Tibial artery (tissue), 4 donors: ENCODE measurements at regions not wholly inside any gene's neighbourhood (a gene's known extent, or its start where the extent isn't known, plus 50 kb on each side); places are given as distances from the start of the nearest gene placed in this dataset.

ENCODE experiments used
- DNase-seq, 2 donors: peaks; one replicate each; pipeline ENCODE4 v3.0.0-alpha.2; 2019
- H3K27ac ChIP-seq, 2 donors: fragments of 200-600 bp; sonication (generic) in 1 of 2; 1 replicate in 1 of 2; 2 replicates in 1 of 2; pipeline ENCODE4 v1.5.1; 2018 to 2019; ENCODE audit warnings: mild to moderate bottlenecking in 1 of 2
- H3K27me3 ChIP-seq, 2 donors: fragments of 200-600 bp; sonication (generic) in 1 of 2; one replicate each; pipeline versions ENCODE4 v1.5.1 to v1.6.0; 2016 to 2019
- H3K36me3 ChIP-seq, 3 donors: fragments of 200-600 bp; sonication (generic) in 2 of 3; one replicate each; pipeline ENCODE4 v1.5.1; 2016 to 2019; ENCODE audit warnings: mild to moderate bottlenecking in 2 of 3
- H3K4me1 ChIP-seq, 4 donors: fragments of 200-600 bp; sonication (generic) in 2 of 4; 1 replicate in 3 of 4; 2 replicates in 1 of 4; pipeline ENCODE4 v1.5.1; 2016 to 2019
- H3K4me3 ChIP-seq, 2 donors: fragments of 200-600 bp; sonication (generic) in 1 of 2; 1 replicate in 1 of 2; 2 replicates in 1 of 2; pipeline ENCODE4 v1.5.1; 2018 to 2019; ENCODE audit warnings: mild to moderate bottlenecking in 2 of 2
- H3K9me3 ChIP-seq, 3 donors: fragments of 200-600 bp; sonication (generic) in 1 of 3; one replicate each; pipeline ENCODE4 v1.5.1; 2016 to 2019
- intact Hi-C: fragments of 100-400 bp; cut with DNase I; formaldehyde crosslinking; loops from one replicate; pipeline ENCODE4 v1.15.0; 2023; ENCODE audit warnings: low total_unique reads
- TF ChIP-seq, protein P1 (sequence below), 2 experiments: fragments of 200-600 bp in 1 of 2; fragments of 450-650 bp in 1 of 2; IDR thresholded peaks; one replicate each; pipeline ENCODE4 v1.5.1; 2017 to 2019; ENCODE audit warnings: antibody characterized with exemption in 2 of 2, mild to moderate bottlenecking in 1 of 2, moderate library complexity in 1 of 2

DNA sequence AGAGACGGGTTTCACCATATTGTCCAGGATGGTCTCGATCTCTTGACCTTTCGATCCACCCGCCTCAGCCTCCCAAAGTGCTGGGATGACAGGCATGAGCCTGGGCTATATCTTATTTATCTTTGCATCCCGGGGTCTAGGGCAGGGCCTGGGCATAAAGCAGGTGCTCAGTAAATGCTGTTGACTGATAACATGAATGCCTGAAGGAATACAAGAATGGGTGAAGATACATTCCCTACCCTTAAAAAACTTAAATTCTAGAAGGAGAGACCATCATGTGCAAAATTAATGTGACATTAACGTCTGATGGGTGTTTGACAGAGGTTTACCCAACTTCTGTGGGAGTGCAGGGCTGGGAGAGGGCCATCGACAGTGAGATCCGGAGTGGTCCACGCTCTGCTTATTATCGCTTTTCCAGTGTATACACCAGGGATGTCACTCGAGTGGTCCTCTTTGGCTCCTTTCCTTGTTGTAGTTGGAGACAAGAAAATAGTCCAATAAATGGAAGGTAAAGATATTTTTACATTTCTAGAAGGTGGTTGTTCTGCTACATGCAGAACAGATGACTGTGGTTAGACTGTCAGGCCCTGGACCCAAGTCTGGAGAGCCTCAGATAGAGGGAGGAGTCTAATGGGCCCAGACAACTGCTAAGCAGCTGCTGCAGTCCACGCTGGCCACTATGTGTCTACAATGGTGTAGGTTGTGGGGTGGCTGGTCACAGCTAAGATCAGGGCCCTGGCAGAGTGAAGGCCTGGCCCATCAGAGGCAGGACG is 131.7 kb downstream of the MYCN start:
- no peak overlapping the region for H3K27ac ChIP-seq
- H3K27me3 ChIP-seq = no peaks in the 10 kb centered on the region
- no peak overlapping the region for H3K4me3 ChIP-seq
- TF ChIP-seq, protein P1, sequence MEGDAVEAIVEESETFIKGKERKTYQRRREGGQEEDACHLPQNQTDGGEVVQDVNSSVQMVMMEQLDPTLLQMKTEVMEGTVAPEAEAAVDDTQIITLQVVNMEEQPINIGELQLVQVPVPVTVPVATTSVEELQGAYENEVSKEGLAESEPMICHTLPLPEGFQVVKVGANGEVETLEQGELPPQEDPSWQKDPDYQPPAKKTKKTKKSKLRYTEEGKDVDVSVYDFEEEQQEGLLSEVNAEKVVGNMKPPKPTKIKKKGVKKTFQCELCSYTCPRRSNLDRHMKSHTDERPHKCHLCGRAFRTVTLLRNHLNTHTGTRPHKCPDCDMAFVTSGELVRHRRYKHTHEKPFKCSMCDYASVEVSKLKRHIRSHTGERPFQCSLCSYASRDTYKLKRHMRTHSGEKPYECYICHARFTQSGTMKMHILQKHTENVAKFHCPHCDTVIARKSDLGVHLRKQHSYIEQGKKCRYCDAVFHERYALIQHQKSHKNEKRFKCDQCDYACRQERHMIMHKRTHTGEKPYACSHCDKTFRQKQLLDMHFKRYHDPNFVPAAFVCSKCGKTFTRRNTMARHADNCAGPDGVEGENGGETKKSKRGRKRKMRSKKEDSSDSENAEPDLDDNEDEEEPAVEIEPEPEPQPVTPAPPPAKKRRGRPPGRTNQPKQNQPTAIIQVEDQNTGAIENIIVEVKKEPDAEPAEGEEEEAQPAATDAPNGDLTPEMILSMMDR (IDR thresholded peaks at IDR 0.05) = no peak
- no peaks in the 10 kb centered on the region for H3K4me1 ChIP-seq
- no peak for DNase-seq
- H3K9me3 ChIP-seq = no peaks in the 10 kb centered on the region
- H3K36me3 ChIP-seq = no peaks in the 10 kb centered on the region
- intact Hi-C loops = no loop called here

DNA sequence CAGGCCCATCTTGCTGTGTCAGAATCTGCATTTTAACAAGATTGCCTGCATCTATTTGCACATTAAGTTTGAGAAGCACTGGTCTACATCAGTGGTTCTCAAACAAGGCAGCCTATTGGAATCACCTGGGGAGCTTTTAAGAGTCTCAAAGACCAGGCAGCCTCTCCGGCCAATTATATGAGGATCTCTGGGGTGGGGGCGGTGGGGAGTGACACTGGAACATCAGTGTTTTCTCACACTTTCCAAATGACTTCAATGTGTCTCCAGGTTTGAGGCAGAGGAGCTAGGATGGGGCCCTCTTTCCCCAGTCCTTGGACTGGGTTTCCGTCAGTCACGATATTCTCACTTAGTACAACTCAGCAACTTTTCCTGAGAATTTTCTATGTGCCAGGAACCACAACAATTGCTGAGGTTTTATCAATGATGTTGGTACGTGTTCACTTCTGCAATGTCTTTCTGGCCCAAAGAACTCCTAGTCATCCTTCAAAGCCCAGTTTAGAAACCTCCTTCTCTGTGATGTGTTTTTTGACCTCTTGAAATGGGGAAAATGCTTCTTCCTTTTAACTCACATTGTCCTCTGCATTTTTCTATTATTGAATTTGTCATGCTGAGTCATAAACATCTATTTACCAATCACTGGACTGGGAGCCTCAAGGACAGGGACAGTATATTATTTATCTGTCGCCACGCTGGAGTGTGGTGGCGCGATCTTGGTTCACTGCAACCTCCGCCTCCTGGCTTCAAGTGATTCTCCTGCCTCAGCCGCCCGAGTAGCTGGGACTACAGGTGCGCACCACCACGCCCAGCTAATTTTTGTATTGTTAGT is 130.9 kb downstream of the MYCN start:
- H3K27me3 ChIP-seq = no peaks in the 10 kb centered on the region
- TF ChIP-seq, protein P1 (IDR thresholded peaks at IDR 0.05) = no peak
- no peaks in the 10 kb centered on the region for H3K4me1 ChIP-seq
- H3K9me3 ChIP-seq = no peaks in the 10 kb centered on the region
- no peak for DNase-seq
- intact Hi-C loops = no loop called here
- no peaks in the 10 kb centered on the region for H3K36me3 ChIP-seq
- H3K27ac ChIP-seq = no peak overlapping the region
- H3K4me3 ChIP-seq = no peak overlapping the region

DNA sequence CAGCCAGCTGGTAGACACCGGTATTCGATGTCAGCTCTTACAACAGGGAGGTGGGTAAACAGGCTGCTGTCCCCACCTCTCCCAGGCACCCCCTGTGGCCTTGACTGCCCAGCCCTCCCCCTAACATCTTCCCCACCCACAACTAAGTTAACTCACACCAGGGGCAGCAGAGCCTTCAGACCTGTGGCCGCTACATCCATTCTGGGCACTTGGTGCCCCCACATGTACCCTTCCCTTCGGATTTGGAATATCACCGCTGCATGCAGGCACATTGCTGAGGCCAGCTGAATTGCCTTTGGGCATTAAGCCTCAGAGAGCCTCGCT is 130.3 kb downstream of the MYCN start:
- Histone ChIP-seq H3K27me3 (no peaks in the 10 kb centered on the region), H3K27ac (no peak overlapping the region), H3K4me3 (no peak overlapping the region), H3K4me1 (no peaks in the 10 kb centered on the region), H3K9me3 (no peaks in the 10 kb centered on the region), H3K36me3 (no peaks in the 10 kb centered on the region)
- TF ChIP-seq, protein P1 (IDR thresholded peaks at IDR 0.05) = no peak
- intact Hi-C loops = no loop called here
- DNase-seq = no peak

DNA sequence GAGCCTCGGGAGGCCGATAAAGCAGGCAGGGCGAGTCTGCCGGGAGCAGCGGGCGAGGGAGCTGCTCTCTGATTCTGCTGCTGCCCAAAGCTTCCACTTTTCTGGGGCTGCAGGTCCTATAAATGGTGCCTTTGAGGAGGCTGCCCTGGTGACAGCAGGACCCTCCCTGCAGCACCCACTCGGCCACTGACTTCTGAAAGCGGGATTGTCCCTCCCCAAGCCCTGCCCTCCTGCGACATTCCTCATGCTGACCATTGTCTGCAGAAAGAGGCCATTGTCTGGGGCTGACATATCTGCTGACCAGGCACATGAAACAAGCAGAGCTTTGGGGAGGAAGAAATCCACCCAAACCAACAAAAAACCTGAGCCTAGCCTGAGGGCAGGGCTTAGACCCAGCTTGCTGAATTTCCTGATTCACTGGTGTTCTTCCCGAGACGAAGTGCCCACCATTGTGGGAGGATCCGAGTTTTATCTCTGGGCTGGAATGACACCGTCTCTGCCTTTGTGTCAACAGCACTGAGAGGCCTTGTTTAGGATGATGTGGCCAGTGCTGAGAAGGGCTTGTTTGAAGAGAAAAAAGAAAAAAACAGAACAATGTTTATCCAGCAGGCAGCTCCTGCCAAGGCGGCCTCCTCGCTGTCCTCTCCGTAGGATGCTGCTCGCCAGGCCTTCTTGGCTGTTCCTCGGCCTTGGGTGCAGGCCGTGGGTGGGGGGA is 129.7 kb downstream of the MYCN start:
- no peak overlapping the region for H3K27ac ChIP-seq
- no peaks in the 10 kb centered on the region for H3K27me3 ChIP-seq
- TF ChIP-seq, protein P1 (IDR thresholded peaks at IDR 0.05) = no peak
- H3K9me3 ChIP-seq = no peaks in the 10 kb centered on the region
- H3K36me3 ChIP-seq = no peaks in the 10 kb centered on the region
- intact Hi-C loops = no loop called here
- H3K4me1 ChIP-seq = no peaks in the 10 kb centered on the region
- no peak overlapping the region for H3K4me3 ChIP-seq
- DNase-seq = no peak

DNA sequence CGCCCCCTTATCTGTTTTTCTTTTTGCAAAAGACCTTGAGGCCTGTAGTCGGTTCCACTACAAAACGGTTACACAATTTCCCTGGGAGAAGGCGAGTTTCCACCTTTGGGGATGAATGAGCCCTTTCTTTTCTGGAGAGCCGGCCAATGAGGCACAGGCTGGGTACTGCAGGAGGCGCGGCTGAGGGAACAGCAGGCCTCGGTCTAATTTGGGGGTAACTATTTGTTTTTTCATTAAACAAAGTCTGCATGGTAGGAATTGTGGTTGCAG is 129.2 kb downstream of the MYCN start:
- TF ChIP-seq, protein P1 (IDR thresholded peaks at IDR 0.05) = no peak
- DNase-seq = no peak
- no peaks in the 10 kb centered on the region for H3K36me3 ChIP-seq
- no peaks in the 10 kb centered on the region for H3K27me3 ChIP-seq
- intact Hi-C loops = no loop called here
- H3K9me3 ChIP-seq = no peaks in the 10 kb centered on the region
- no peak overlapping the region for H3K27ac ChIP-seq
- no peaks in the 10 kb centered on the region for H3K4me1 ChIP-seq
- H3K4me3 ChIP-seq = no peak overlapping the region
